ENCODE measurements at regions not wholly inside any gene's neighbourhood (a gene's known extent, or its start where the extent isn't known, plus 50 kb on each side); places are given as distances from the start of the nearest gene placed in this dataset.

- TF ChIP-seq CTCF (IDR thresholded peaks at IDR 0.05), result no peak
- no peak for TF ChIP-seq POLR2A (IDR thresholded peaks at IDR 0.05)
- DNase-seq (ENCODE audit: low spot score in 2 of 2), result no peak
- intact Hi-C loops (cut with DNase I; ENCODE audit: low total_unique reads), result no loop called here
- H3K4me3 ChIP-seq (ENCODE audit: low read depth, poor library complexity, severe bottlenecking), result no peak overlapping the region
- 93 to 95% methylated on average over 4 of the region's 4 CpGs for whole genome bisulfite sequencing, 2 donors
Observed at GRCh38 chr3:76566904-76567303, 473.0 kb upstream of the ROBO2 start.

DNA sequence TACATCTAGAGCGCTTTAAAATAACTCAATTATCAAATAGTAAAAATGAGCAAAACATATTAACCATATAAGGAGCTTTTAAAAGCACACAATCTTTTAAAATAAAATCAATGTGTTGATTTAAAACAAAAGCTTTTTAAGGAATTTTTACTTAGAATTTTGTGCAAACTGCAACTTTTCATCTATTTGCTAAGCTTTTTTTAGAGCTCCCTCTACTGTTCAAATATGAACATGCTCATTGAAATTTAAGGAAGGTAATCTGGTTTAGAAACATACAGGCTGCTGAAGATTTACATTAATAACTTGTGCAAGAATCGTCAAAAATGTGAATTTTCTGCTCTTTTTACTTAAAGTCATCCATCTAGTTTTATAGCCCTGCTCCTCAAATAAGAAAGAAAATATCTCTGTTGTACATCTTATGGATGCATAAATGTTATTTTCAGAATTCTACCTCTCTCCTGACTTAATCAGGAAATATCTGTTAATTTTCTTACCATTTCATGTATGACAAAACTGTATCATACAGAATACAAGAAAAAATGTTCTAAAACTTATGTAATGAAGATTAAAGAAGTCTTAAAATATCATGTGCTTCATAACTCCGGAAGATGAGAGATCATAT lies 469.4 kb upstream of the ROBO2 start:
- DNase-seq (ENCODE audit: low spot score in 2 of 2), result no peak
- TF ChIP-seq POLR2A (IDR thresholded peaks at IDR 0.05) (no peak), CTCF (IDR thresholded peaks at IDR 0.05) (no peak)
- WGBS, 2 donors, result 65 to 66% methylated on average over 3 of the region's 3 CpGs
- no peak overlapping the region for H3K4me3 ChIP-seq (ENCODE audit: low read depth, poor library complexity, severe bottlenecking)
- intact Hi-C loops (cut with DNase I; ENCODE audit: low total_unique reads), result no loop called here

DNA sequence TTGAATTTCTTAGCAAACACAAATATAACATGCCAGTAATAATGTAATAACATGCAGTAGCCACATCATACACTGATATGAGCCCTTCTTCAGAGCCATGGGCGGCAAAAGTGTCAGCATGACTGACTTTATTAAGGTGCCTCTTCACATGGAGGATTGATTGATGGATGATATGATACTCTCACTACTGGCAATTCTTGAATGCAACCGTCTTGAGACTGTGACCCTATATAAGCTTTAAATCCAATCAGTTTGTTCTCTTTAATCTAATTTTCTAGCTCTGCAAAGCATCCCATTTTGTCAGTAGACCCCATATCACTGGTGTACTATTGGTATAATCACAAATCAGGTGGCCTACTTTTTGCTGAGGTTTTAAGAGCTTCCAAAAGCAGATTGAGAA lies 463.7 kb upstream of the ROBO2 start:
- 88 to 95% methylated on average over 2 of the region's 2 CpGs for WGBS, 2 donors
- no peak overlapping the region for H3K4me3 ChIP-seq (ENCODE audit: low read depth, poor library complexity, severe bottlenecking)
- DNase-seq (ENCODE audit: low spot score in 2 of 2), result no peak
- intact Hi-C loops (cut with DNase I; ENCODE audit: low total_unique reads), result no loop called here
- TF ChIP-seq CTCF (IDR thresholded peaks at IDR 0.05), result no peak
- TF ChIP-seq POLR2A (IDR thresholded peaks at IDR 0.05), result no peak

DNA sequence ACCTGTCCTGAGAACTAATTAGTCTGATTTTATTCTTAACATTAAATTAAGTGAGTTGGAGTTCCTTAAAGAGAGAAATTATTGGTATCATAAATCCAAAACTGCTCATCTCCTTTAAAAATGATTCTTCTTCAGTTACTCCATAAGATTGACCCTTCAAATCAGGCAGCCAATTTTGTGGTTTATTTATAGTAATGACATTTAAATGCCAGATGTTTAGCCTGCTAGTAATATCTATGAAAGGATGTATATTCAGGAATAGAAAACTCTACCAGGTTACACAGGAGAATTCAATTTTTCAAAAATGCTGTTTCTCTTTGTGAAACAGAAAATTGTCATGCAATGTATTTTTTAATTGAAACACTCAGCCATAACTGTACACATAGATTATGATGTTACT lies 457.8 kb upstream of the ROBO2 start:
- no peak overlapping the region for H3K4me3 ChIP-seq (ENCODE audit: low read depth, poor library complexity, severe bottlenecking)
- no peak for DNase-seq (ENCODE audit: low spot score in 2 of 2)
- intact Hi-C loops (cut with DNase I; ENCODE audit: low total_unique reads), result no loop called here
- no peak for TF ChIP-seq POLR2A (IDR thresholded peaks at IDR 0.05)

DNA sequence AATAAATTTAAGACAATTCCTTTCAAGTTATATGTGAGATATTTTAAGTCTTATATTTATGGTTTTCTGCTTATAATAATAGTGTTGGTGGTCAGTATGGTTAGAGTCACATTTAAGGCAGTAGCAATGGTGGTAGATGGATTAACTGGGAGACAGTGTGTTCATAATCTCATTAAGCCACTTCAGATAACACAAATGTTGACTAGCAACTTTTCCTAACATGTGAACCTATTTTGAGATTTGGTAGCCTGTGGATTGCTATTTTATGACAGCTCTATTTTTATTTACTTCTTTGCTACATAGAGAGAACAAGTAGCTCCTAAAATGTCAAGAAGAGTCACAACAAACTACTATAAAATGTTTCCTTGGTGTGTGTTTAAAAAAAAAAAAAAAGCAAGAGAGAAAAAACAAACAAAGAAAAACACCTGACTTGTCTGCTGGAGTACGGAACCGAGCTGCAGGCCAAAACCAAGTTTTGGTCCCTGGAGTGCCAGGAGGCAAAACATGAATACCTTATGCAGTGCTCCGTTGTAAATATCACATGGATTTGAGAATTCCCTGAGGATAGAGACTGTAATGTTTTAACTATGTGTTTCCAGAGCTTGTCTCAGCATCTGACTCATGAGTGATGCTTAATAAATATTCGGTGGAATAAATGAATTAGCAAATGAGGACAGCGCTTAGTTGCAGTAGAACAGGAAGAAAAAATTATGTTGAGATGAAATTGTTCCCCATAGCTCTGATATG lies 457.1 kb upstream of the ROBO2 start:
- DNase-seq (ENCODE audit: low spot score in 2 of 2), result no peak
- H3K4me3 ChIP-seq (ENCODE audit: low read depth, poor library complexity, severe bottlenecking), result no peak overlapping the region
- WGBS, 2 donors, result 34 to 35% methylated on average over 5 of the region's 5 CpGs
- TF ChIP-seq CTCF (IDR thresholded peaks at IDR 0.05) (no peak), POLR2A (IDR thresholded peaks at IDR 0.05) (no peak)
- intact Hi-C loops (cut with DNase I; ENCODE audit: low total_unique reads), result no loop called here

- no peak for TF ChIP-seq POLR2A (IDR thresholded peaks at IDR 0.05)
- TF ChIP-seq CTCF (IDR thresholded peaks at IDR 0.05), result no peak
- no peak overlapping the region for H3K4me3 ChIP-seq (ENCODE audit: low read depth, poor library complexity, severe bottlenecking)
- 67 to 80% methylated on average over 2 of the region's 2 CpGs for WGBS, 2 donors
- no peak for DNase-seq (ENCODE audit: low spot score in 2 of 2)
- intact Hi-C loops (cut with DNase I; ENCODE audit: low total_unique reads), result no loop called here
Observed at GRCh38 chr3:76585794-76586392, 454.0 kb upstream of the ROBO2 start.

Data from lower leg skin (tissue), 4 donors.